ENCODE measurements at regions not wholly inside any gene's neighbourhood (a gene's known extent, or its start where the extent isn't known, plus 50 kb on each side); places are given as distances from the start of the nearest gene placed in this dataset.

DNA sequence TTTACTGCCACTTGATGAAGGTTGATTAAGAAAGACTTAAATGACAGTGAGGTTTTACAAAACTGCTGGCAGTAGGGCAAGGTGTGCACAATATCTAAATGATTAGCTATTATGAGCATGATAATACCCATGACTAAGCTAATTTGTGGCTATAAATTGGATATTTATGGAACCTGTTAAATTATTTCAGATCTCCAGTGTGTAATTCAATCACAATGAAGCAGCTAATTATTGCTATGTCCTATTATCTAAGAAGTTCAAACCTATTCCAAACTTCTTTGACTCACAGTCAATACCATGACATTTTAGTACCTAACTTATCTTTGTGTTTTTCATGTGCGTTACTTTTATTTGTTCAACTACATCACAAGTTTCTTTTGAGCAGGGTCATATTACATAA, 253.8 kb upstream of the MMADHC start:
- DNase-seq, result no peak

DNA sequence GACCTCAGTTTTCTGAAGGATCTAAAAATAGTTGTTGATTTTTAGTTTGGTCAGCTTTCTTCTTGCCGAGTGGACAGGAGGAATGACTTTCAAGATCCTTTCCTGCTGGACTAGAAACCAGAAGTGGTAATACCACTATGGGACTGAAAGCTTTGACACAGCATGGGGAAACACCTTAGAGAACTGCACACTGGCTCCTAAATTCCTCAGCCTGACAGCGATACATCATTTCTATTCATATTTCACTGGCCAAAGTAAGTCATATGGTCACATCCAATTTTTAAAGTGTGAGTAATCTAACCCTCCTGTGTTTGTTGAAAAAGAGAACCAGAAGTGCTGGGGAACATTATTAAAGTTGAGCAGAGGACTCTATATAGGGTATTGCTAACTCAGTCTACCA, 244.7 kb upstream of the MMADHC start:
- DNase-seq, result no peak

DNA sequence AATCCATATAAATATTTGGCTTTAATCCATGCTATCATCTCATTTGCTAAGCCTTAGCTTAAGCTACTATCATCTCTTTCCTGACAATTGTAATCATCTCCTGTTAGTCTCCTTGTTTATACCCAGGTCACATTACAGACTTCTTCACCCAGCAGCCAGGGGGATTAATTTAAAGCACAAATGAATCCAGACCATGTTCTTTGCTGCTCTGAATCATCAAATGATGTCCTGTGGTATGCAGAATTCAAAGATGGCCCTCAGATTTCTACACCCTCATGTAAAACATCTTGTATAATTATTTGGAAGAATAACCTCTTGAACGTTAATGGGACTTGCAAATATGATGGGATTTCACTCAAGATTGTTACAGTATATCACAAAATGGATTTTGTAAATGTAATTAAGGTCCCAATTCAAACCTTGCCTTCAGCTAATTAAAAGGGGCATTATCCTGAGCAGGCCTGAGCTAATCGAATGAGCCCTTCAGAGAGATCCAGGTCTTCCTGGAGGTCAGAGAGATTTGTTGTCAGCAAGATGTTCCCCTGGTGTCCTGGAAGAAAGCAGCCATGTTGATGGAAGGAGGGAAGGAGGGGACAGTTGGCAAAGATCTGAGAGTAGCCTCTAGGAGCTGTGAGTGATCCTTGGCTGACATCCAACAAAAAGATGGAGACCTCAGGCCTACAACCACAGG, 241.1 kb upstream of the MMADHC start:
- DNase-seq, result peak in 1 of 2 experiments; percentile 7

DNA sequence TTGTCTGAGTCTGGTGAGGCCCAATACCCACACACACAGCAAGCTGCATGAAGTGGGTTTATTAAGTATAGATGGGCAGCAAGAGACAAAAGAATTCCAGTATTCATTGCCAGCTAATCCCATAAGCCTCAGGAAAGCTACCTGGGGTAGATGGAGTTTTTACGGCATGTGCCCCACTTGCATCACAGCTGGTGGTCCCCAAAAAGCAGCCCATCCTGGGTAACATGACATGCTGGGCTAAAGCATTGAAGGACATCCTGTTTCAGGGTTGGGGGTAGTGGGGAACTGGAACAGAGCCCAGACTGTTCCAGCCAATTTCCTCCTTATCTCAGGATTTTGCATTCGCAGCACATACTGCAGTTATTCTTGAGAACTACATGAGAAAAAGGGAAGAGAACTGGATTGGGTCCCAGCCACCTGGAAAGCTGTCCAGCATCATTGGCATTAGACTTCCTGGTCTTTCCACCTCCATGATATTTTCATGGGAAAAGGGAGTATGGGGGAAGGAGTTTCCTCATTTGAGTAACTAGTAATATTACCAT, 240.1 kb upstream of the MMADHC start:
- no peak for DNase-seq

DNA sequence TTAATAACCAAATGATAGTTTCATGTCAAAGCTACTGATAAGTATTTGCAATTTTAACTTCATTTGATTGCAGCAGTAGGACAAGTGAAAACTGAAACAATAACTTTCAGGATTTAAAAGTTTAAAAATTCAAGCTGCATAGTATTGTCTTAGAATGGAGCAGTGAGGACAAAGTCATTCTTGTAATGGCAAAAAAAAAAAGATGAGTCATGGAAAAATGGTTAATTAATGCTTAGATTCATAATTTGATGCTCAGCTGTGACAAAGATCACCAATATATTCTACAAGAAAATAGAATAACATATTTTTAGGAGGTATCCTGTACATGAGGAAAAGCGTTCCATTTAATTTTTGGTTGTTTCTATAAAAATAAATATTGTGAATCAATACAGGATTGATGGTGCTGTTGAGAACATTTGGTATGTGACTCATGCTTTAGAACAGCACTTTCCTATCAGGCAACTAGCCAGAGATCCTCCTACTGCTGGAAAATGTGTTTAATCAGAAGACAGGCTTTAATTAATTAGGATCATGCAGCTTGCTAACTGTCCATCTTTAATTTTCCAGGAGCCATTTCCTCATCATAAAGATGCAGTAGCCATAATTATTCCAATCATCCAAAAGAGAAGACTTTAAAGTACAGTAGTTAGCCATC, 239.0 kb upstream of the MMADHC start:
- DNase-seq, result no peak

DNA sequence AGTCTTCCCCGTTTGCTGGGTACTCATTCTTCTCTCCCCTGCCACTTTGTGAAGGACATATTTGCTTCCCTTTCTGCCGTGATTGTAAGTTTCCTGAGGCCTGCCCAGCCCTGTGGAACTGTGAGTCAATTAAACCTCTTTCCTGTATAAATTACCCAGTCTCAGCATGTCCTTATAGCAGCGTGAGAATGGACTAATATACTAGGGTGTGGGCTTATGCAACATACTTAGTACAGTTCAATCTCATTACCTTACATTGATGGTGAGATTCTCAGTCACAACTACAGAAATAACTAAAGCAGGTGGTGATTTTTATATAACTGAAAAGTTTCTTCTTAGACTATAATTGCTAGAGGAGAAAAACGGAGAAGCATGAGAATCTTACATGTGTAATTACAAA, 237.9 kb upstream of the MMADHC start:
- no peak for DNase-seq

DNA sequence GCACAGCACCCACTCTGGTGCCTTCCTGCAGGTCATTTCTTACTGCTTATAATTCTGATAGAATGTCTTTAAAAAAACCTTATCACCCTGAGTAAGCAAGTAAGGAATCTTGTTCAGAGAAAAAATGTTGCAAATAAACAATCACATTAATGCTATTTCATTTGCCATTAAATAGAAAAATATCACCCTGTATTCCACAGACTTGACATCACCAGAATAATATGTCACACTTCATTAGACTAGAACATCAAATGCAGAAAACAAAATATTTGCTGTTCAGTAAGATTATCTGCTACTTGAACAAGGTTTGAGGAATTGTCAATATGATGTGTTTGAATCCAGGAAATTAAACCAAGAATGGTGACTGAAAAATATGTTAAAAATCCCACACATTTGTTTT, 236.6 kb upstream of the MMADHC start:
- DNase-seq, result no peak

DNA sequence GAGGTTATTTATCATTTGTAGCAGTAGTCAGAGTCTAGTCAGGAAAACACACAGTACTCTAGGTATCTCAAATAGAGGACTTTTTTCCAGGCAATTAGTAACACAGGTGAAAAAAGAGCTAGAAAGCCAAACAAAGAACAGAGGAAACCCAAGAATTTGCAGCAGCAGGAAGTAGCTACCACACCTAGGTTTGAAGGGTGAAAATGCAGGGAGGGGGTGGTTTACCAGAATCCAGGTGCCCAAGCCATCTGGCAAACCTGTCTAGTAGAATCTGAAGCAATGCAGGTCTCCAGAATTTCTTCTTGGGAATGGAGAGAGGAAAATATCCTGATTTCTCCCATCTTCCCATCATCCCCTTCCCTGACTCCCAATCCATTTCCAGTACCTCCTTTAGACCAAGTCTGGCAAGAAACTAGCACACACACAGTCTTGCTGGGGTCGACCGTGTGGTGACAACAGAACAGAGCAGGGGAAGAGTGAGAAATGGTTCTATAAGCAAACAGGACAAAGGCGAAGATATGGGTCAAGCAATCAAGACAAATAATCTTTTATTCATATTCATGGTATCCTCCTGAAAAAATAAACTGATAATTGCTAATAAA, 231.9 kb upstream of the MMADHC start:
- no peak for DNase-seq

DNA sequence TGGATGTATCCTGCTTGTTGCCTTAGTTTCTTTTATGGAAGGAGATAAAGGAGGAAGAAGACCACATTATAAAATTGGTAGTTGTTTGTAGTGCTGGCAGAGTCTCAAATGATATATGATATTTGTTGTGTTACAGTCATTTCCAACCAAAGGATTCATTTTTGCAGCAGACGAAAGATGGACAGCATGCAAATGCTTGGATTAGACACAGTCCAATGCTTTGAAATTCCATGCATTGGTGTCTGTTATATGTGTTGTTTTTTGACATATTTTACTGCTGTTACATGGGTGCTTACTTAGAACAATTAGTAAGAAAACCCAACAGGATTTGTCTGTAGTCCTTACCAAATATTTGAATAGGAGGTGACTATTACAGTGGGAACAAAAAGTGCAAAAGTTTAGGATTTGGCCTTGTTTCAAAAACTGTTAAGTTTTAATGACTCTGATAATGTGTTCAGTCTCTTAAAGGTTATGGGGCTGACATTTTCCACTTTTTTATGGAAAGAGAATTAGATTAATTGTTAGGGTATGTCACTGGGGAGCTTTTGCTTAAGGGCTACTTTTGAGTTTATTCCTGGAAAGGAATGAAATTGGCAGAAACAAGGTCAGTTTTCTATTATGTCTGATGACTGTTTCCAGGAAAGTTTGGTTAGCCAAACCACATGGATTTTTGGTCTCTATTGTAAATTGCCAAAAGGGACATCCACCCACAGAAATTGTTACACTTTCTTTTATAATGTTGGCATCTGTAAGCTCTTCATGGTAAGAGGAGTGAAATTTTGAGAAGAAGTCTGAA, 229.4 kb upstream of the MMADHC start:
- DNase-seq, result no peak

DNA sequence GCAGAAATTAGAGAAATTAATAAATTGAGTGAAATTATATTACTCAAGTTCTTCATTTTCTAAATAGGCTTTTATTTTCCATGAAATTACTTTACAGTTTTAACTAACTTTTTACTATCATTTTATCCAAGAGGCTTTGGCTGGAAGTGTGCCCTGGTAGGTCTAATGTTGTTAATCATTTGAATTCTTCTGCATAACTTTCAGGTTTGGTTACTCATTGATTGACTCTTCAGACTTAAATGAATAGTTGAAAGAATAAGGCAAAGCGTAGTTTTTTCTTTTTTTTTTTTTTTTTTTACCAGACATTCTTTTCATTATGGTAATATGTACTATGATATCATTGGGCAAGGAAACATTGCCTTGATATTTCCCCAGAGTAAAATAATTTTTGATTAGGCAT, 228.4 kb upstream of the MMADHC start:
- no peak for DNase-seq

DNA sequence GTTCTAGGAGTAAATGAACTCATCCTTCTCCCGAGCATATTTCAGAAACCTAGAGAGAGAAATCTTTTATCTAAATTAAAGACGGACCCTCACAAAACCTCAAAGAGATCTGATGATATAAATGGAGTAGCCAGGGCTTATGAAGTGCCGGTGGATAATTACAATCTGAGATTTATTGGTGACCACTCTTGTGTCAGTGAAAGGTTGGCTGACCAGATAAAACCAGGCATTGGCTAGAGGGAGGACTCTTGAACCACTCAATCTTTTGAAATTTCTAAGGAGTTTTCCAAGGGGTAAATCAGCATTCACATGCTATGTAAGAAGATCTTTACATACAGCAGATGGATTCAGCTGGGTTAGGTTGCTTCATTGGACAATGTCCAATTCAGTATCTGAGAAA, 227.3 kb upstream of the MMADHC start:
- DNase-seq, result no peak

DNA sequence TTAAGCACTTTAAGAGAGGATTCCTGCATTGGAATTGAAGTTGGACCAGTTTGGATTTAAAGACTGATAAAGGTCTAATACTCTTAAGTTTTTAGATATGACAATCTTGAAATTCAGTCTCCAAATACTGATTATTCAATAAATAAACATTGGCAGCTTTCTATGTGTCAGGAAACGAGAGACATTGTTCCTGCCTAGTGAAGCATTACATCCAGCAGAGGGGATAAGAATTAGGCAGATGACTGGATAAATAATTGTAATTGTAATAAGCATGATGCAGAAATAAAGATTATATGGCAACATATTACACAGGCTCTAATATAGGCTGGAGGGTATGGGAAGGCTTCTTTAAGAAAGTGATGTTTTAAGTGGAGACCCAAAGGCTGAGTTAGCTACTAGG, 226.5 kb upstream of the MMADHC start:
- DNase-seq, result no peak

DNA sequence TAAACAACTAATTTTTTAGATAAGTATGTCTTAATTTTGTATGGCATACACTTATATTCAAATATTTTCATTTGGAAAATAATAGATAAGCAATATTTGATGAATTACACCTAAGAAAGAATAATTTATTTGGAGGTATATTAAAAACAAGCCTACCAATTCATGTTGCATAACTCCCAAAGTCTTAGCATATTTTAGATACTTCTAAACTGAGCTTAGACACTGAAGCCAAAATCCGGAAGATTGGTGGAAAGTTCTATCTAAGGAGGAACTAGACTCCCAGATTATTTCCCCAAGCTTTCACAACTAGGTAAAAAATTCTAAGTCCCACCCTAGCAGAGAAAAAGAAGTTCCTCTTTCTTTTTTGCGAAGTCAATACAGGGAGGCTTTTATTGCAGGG, 221.0 kb upstream of the MMADHC start:
- DNase-seq, result no peak

DNA sequence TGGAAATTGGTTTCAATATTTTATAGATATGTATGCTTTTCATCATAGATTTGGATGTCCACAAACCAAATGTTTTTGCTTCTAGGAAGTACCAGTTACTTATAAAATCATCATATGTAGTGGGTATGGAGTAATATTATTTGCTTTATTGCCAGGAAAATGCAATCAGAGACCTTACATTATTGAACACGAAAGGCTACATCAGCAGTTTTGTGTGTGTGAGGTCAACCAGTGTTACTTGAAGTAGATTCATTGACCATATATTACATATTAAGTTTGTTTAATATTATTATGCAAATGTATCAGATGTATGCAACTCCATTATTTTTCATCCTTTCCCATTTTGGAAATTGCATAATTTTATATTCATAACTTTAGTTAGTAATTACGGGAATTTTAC, 219.1 kb upstream of the MMADHC start:
- DNase-seq, result no peak

DNA sequence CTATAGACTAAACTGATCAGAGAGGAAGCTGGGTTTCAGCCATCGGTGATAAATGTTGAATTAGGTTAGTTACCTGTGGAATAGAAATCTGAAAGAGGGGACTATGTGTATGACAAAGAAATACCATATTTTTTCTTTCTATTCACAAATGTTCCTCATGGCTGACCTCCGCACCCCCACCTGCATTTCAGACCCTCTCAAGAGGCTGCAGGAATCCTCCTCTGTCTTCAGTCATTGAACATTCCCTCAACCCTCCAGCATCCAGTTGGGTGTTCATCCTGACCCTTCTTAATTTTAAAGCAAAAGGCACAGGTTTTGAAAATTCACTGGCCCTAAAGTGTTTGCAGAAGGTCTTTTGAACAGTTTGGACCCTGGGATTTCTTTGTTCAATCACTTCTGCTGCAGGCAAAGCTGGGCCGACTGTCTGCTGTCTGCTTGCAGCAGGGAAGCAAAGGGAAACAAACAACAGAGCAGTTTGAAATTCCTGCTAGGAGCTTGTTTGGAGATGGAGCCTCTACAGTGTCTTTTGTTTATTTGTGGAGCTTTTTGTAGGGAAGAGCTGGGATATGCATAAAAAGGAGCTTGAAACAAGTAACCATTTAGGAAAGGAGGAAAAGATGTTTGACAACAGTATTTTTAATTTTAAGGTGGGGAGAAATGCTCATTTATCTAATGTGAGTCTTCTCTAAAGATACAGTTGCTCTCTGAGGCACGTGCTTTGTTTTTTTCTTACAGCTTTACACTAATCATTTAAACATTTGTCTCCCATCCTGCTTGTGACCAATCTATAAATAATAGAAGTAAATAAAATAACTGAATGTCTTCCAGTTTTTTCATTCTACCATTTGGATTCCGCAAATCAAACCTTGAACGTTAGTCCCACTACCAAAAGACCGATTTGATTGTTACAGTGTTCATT, 213.3 kb upstream of the MMADHC start:
- DNase-seq, result no peak

DNA sequence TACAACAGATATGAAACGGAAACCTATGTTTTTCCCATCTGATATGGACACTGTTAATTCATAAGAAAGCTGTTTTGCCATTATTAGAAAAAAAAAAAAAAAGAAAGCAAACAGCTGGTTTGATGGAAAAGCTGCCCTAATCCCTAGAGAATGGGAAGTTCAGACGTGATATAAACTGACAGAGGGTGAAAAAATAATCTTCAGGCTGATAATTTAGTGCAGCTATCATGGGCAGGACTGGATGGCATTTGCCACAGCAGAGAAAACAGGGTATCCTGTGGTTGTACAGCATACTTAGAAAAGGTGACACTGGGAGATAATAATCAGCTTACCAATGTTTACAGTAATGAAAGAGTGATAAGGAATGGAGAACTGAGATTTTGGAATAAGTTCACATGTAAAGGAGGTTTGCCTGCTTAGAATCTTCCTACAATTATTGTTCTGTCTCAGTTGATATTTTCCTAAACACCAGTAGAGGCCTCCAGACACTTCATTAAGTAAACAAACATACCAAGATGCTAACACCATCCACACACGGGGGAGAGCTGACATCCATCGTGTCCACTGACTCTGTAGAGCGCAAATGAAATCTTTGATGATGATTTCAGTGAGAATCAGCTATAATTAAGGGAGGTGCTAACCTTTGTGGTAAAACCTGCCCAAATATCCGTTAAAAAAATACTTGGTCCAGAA, 211.6 kb upstream of the MMADHC start:
- peak; percentile 8 to 44 for DNase-seq

DNA sequence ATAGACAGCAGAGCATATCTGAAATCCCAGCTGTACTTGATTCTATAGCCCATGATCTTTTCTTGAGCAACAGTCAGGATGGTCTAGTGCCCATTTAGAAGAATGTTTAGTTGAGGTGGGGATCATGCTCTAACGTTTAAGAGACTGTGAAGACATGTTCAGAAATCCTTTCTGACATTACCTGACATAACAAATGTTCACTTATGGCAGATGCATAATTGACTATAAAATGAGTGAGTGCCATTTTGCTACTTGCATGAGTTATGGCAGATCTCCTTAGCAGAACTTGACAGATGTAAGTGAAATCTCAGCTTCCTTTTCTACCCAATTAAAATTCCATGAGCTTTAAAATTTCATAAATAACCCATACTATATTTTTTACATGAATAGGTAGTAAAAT, 209.5 kb upstream of the MMADHC start:
- peak in 1 of 2 experiments; percentile 3 for DNase-seq

DNA sequence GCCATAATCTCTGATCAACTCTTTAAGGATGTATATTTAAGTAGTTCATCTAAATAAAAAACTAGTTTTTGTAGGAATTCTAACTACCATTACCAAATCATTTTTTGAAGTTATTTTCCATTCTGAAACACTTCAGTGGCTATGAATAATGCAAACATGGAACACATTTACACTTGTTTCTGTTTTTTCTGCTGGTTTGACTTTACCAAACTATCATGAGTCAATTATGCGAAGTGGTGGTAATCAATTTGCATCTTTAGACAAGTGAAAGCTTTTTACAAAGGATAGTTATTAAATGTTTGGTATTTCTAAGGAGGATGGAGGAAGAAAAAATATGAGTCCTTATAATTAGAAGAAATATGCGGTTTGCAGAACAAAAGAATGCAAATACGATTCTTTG, 202.0 kb upstream of the MMADHC start:
- DNase-seq, result no peak

DNA sequence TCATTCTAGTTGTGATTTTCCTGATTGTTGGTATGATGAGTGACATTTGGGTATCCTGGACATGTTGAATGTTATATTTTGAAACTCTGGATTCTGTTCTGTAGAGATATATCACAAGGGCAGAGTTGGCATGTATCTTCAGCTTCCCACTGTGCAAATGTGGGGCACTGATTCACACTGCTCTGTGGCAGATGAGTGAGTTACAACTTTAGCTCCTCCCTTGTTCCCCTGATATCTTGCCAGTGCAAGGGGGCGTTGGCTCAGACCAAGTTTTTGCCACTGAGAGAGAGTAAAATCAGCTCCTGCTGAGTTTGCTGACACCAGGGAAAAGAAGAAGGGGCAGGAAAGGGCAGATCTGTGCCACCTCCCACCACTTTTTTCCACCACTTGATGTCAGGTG, 199.6 kb upstream of the MMADHC start:
- DNase-seq, result no peak

DNA sequence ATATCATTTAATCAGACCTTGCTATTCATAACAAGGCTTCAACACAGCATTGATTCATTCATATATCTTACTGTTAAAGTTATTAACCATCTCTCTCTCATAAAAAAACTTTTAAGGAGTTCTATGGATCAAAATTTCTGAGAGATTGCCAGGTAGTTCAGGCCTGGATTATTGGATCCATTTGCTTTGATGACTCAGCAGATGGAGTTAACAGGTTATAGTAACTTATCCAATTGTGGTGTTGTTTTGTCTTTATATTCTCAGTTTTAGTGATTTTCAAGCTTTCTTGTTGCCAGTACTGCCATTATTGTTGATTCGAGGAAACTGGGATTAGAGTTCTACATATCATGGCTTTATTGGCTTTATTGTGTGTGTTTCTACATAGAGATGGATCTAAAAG, 195.7 kb upstream of the MMADHC start:
- DNase-seq, result no peak

DNA sequence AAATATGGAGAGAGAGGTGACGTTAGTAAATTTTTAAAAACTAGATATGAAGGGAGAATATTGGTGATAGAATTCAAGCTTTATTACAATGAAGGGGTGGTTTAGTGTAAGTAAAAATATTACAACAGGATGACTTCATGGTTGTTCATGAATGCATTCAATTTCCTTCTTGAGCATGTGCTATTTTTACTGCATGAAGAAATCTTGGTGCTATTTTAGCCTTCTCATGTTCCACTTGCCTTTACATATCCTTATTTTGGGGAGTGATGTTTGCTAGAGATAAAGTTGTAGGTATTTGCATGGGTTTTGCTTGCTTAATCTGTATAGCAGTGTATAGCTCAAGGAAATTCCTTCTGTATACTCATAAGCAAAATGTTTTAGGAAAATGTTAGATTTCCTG, 195.0 kb upstream of the MMADHC start:
- DNase-seq, result no peak
